H1 (cell line): ENCODE measurements at regions not wholly inside any gene's neighbourhood (a gene's known extent, or its start where the extent isn't known, plus 50 kb on each side); places are given as distances from the start of the nearest gene placed in this dataset.

Experiments used
- CTCF ChIA-PET: fragments of 300-600 bp; sonication (Branson Sonifier 250); formaldehyde crosslinking; loops from one replicate; lab custom pipeline; 2021; ENCODE audit not compliant: partially characterized antibody; lab: Charles Lee
- POLR2A ChIA-PET: fragments of 300-600 bp; sonication (Branson Sonifier 250); formaldehyde crosslinking; loops from one replicate; lab custom pipeline; 2021; ENCODE audit warnings: inconsistent platforms; ENCODE audit not compliant: partially characterized antibody; lab: Charles Lee
- DNase-seq, 2 experiments: peaks; one replicate each; pipeline versions ENCODE4 v3.0.0 to v3.0.0-alpha.2; 2010 to 2022; ENCODE audit warnings: low spot score in 2 of 2, low read depth in 1 of 2, mixed read lengths in 1 of 2
- FAIRE-seq: peaks from 2 replicates; lab custom pipeline; 2011; peaks lifted over from hg19 to GRCh38; lab: Jason Lieb, UNC
- H2AFZ ChIP-seq: 2 replicates; pipeline ENCODE4 v1.8.1; 2012; ENCODE audit warnings: low read length, inconsistent platforms
- H2AK5ac ChIP-seq: 2 replicates; pipeline ENCODE4 v1.6.1; 2013; ENCODE audit warnings: low read depth, low read length
- H2BK120ac ChIP-seq: replicated peaks from 2 replicates; pipeline ENCODE3; 2013; ENCODE audit warnings: low read depth, low read length, inconsistent platforms
- H2BK12ac ChIP-seq: 2 replicates; pipeline ENCODE4 v1.6.1; 2013; ENCODE audit warnings: low read depth, low read length
- H2BK15ac ChIP-seq: 2 replicates; pipeline ENCODE4 v1.6.1; 2013; ENCODE audit warnings: low read length
- H2BK20ac ChIP-seq: 2 replicates; pipeline ENCODE4 v1.6.1; 2013; ENCODE audit warnings: low read length
- H2BK5ac ChIP-seq: 2 replicates; pipeline ENCODE4 v1.6.1; 2013; ENCODE audit warnings: low read depth, low read length
- H3K14ac ChIP-seq: 2 replicates; pipeline ENCODE4 v1.6.1; 2013; ENCODE audit warnings: inconsistent platforms; ENCODE audit not compliant: insufficient read length
- H3K18ac ChIP-seq: 2 replicates; pipeline ENCODE4 v1.6.1; 2013; ENCODE audit warnings: low read length; ENCODE audit errors: extremely low read depth
- H3K23ac ChIP-seq: 2 replicates; pipeline ENCODE4 v1.6.1; 2013; ENCODE audit warnings: inconsistent platforms; ENCODE audit not compliant: insufficient read length
- H3K23me2 ChIP-seq: 2 replicates; pipeline ENCODE4 v1.6.1; 2013; ENCODE audit warnings: low read depth, low read length
- H3K27ac ChIP-seq: 2 replicates; pipeline ENCODE4 v1.6.1; 2011; ENCODE audit warnings: low read depth, low read length, inconsistent platforms
- H3K27me3 ChIP-seq, 4 experiments: replicated peaks in 1 of 4; 1 replicate in 1 of 4; 2 replicates in 3 of 4; pipeline versions ENCODE4 v1.6.1 to v1.8.1; 2011 to 2013; ENCODE audit warnings: low read length in 3 of 4, mild to moderate bottlenecking in 3 of 4, inconsistent platforms in 2 of 4, mixed read lengths in 2 of 4, moderate library complexity in 1 of 4; ENCODE audit not compliant: control insufficient read depth in 3 of 4, insufficient read depth in 3 of 4; ENCODE audit errors: extremely low read depth in 1 of 4
- H3K36me3 ChIP-seq, 4 experiments: 2 replicates each; pipeline versions ENCODE4 v1.6.1 to v1.8.1; 2011 to 2013; ENCODE audit warnings: mild to moderate bottlenecking in 4 of 4, low read length in 3 of 4, moderate library complexity in 2 of 4, control low read depth in 1 of 4, inconsistent platforms in 1 of 4; ENCODE audit not compliant: insufficient read depth in 4 of 4, control insufficient read depth in 2 of 4
- H3K4ac ChIP-seq: replicated peaks from 2 replicates; pipeline ENCODE3; 2013; ENCODE audit warnings: low read length, low read depth, mixed read lengths, inconsistent platforms; ENCODE audit not compliant: insufficient read length
- H3K4me1 ChIP-seq, 4 experiments: replicated peaks in 1 of 4; 1 replicate in 1 of 4; 2 replicates in 3 of 4; pipeline versions ENCODE4 v1.6.1 to v1.8.1; 2011 to 2013; ENCODE audit warnings: low read length in 3 of 4, inconsistent platforms in 2 of 4, mixed read lengths in 1 of 4; ENCODE audit not compliant: insufficient read depth in 4 of 4, control insufficient read depth in 3 of 4
- H3K4me2 ChIP-seq, 2 experiments: 2 replicates each; pipeline versions ENCODE4 v1.6.1 to v1.8.1; 2011 to 2013; ENCODE audit warnings: low read depth in 2 of 2, low read length in 2 of 2, control low read depth in 1 of 2, inconsistent platforms in 1 of 2, mild to moderate bottlenecking in 1 of 2; ENCODE audit not compliant: insufficient read depth in 1 of 2
- H3K4me3 ChIP-seq, 4 experiments: fragments of 200-600, 300-600 bp in 1 of 4; sonication (generic), shearing (Covaris generic), sonication (Bioruptor Twin) in 1 of 4; 2 replicates each; pipeline versions ENCODE4 v1.5.1 to v1.8.1; 2011 to 2016; ENCODE audit warnings: low read length in 4 of 4, low read depth in 3 of 4, control low read depth in 2 of 4, inconsistent platforms in 2 of 4, mild to moderate bottlenecking in 2 of 4, mixed read lengths in 1 of 4, moderate library complexity in 1 of 4; ENCODE audit not compliant: insufficient read depth in 2 of 4; ENCODE audit errors: extremely low read depth in 1 of 4
- H3K56ac ChIP-seq: replicated peaks from 2 replicates; pipeline ENCODE3; 2013; ENCODE audit warnings: low read depth, mild to moderate bottlenecking, mixed read lengths, low read length, inconsistent platforms; ENCODE audit not compliant: insufficient read length
- H3K79me1 ChIP-seq: 2 replicates; pipeline ENCODE4 v1.6.1; 2013; ENCODE audit warnings: low read depth, low read length, control low read depth
- H3K79me2 ChIP-seq, 2 experiments: 2 replicates each; pipeline versions ENCODE4 v1.6.1 to v1.8.1; 2012 to 2013; ENCODE audit warnings: low read length in 2 of 2, mild to moderate bottlenecking in 2 of 2, inconsistent platforms in 1 of 2; ENCODE audit not compliant: insufficient read depth in 2 of 2, control insufficient read depth in 1 of 2
- H3K9ac ChIP-seq, 4 experiments: replicated peaks in 1 of 4; 1 replicate in 1 of 4; 2 replicates in 3 of 4; pipeline versions ENCODE4 v1.6.1 to v1.8.1; 2011 to 2013; ENCODE audit warnings: low read depth in 3 of 4, low read length in 3 of 4, control low read depth in 2 of 4, mild to moderate bottlenecking in 2 of 4, moderate library complexity in 2 of 4, inconsistent platforms in 1 of 4; ENCODE audit errors: extremely low read depth in 1 of 4
- H3K9me3 ChIP-seq, 2 experiments: 2 replicates each; pipeline versions ENCODE4 v1.6.1 to v1.8.1; 2012 to 2013; ENCODE audit warnings: mild to moderate bottlenecking in 2 of 2, moderate library complexity in 2 of 2, control low read depth in 1 of 2, inconsistent platforms in 1 of 2, low read depth in 1 of 2, low read length in 1 of 2, mixed read lengths in 1 of 2; ENCODE audit not compliant: insufficient read depth in 2 of 2
- H4K20me1 ChIP-seq, 2 experiments: replicated peaks in 1 of 2; 2 replicates each; pipeline versions ENCODE3 to v1.8.1; 2011 to 2013; ENCODE audit warnings: inconsistent platforms in 2 of 2, low read length in 2 of 2, mild to moderate bottlenecking in 1 of 2; ENCODE audit not compliant: insufficient read depth in 2 of 2, control insufficient read depth in 1 of 2
- H4K5ac ChIP-seq: 2 replicates; pipeline ENCODE4 v1.6.1; 2013; ENCODE audit warnings: low read length, low read depth, mixed read lengths, inconsistent platforms; ENCODE audit not compliant: insufficient read length
- H4K8ac ChIP-seq: 2 replicates; pipeline ENCODE4 v1.8.0; 2013; ENCODE audit warnings: mild to moderate bottlenecking, moderate library complexity, low read length, inconsistent platforms; ENCODE audit not compliant: insufficient read depth; ENCODE audit errors: extremely low read depth
- H4K91ac ChIP-seq: replicated peaks from 2 replicates; pipeline ENCODE3; 2013; ENCODE audit warnings: low read length, mixed read lengths, inconsistent platforms; ENCODE audit not compliant: insufficient read length
- BACH1 ChIP-seq: IDR thresholded peaks from 2 replicates; pipeline ENCODE4 v1.6.1; 2012; ENCODE audit warnings: low read length, improper control_type of control experiment
- CBX8 ChIP-seq: fragments of 300-800, 300-1000 bp; sonication (generic); IDR thresholded peaks from 2 replicates; pipeline ENCODE4 v1.7.1; 2016; ENCODE audit warnings: low read depth, low read length, borderline replicate concordance
- CEBPB ChIP-seq: IDR thresholded peaks from 2 replicates; pipeline ENCODE4 v1.6.1; 2012; ENCODE audit warnings: low read depth, low read length
- CTBP2 ChIP-seq: IDR thresholded peaks from 2 replicates; pipeline ENCODE4 v1.7.0; 2011; ENCODE audit warnings: borderline replicate concordance, mild to moderate bottlenecking, moderate library complexity, mixed read lengths, low read length; ENCODE audit not compliant: insufficient read depth, insufficient read length
- PHF8 ChIP-seq: fragments of 200-600 bp; sonication (generic); conservative IDR thresholded peaks from 2 replicates; pipeline ENCODE4 v1.7.1; 2012; ENCODE audit warnings: low read depth, mild to moderate bottlenecking, inconsistent platforms, low read length, moderate library complexity
- POLR2A ChIP-seq, 2 experiments: IDR thresholded peaks; 1 replicate in 1 of 2; 2 replicates in 1 of 2; pipeline ENCODE4 v1.6.1; 2011; ENCODE audit warnings: low read depth in 2 of 2, low read length in 2 of 2, mild to moderate bottlenecking in 2 of 2; ENCODE audit errors: control extremely low read depth in 1 of 2
- RNF2 ChIP-seq: fragments of 200-900, 300-1000 bp; sonication (generic); IDR thresholded peaks from 2 replicates; pipeline ENCODE4 v1.7.1; 2016; ENCODE audit warnings: borderline replicate concordance, low read depth, mild to moderate bottlenecking, antibody characterized with exemption, low read length; ENCODE audit not compliant: poor library complexity, severe bottlenecking; ENCODE audit errors: missing control alignments
- SAP30 ChIP-seq: fragments of 300-600 bp; sonication (generic); IDR thresholded peaks from 2 replicates; pipeline ENCODE4 v1.7.1; 2012; ENCODE audit warnings: low read length, moderate library complexity, mild to moderate bottlenecking, inconsistent platforms; ENCODE audit not compliant: insufficient read depth, insufficient replicate concordance
- SP1 ChIP-seq: IDR thresholded peaks from 2 replicates; pipeline ENCODE4 v1.6.1; 2011; ENCODE audit warnings: low read depth, low read length
- SP2 ChIP-seq: IDR thresholded peaks from 2 replicates; pipeline ENCODE4 v1.6.1; 2012; ENCODE audit warnings: mild to moderate bottlenecking, low read length, inconsistent platforms
- SP4 ChIP-seq: IDR thresholded peaks from 2 replicates; pipeline ENCODE4 v1.6.1; 2012; ENCODE audit warnings: low read length, inconsistent platforms
- TAF7 ChIP-seq: optimal IDR thresholded peaks from 2 replicates; pipeline ENCODE3; 2011; ENCODE audit warnings: low read depth, mild to moderate bottlenecking, inconsistent platforms, low read length, moderate library complexity, borderline replicate concordance
- WGBS, 2 experiments: shearing (Covaris generic) in 1 of 2; methylation state at CpG; one replicate each; pipeline versions ENCODE4 v1.1.6 to v1.1.7; 2013 to 2015; ENCODE audit warnings: low lambda C conversion rate in 2 of 2, mixed read lengths in 2 of 2, inconsistent platforms in 1 of 2, low coverage in 1 of 2, missing lambda C conversion rate in 1 of 2; ENCODE audit not compliant: insufficient replicate concordance in 2 of 2, insufficient coverage in 1 of 2, insufficient read length in 1 of 2; ENCODE audit errors: extremely low coverage in 1 of 2, missing lambda C conversion rate in 1 of 2; 5-methylcytosine and 5-hydroxymethylcytosine counted together

DNA sequence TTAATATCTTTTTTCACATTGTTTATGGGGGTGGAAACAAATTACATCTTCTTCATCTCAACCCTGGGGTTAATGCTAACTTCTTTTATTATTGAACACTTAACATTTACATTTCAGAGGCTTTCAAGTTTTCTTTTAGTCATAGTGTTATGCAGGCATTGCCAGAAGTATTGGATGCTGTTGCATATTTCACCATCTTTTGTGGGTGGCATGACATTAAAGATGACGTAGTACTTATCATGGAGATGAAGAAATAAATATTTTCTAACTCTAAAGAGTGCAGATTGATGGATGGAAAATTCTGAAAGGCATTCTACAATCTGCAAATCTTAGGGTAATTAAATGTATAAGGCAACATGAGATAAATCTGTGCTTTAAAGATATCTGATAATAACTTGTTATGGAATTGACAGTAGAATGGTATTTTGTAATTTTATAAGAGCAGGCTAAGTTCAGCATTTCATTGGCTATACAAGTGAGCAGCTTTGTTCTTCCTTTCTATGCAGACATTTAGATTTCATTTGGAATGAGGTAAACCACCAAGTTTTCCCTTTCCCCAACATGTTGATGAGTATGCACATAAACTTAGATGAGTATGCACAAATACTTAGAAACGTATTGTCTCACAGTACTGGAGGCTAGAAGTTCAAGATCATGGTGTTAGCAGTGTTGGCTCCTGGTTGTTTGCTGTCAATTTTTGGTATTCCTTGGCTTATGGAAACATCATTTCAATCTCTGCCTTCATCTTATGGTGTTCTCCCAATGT is 924.4 kb downstream of the METTL15 start:
- Histone ChIP-seq H4K20me1 (no peaks in the 10 kb centered on the region), H3K4me2 (no peak overlapping the region), H2BK15ac (no peak overlapping the region), H3K4me1 (no peaks in the 10 kb centered on the region), H3K36me3 (no peaks in the 10 kb centered on the region; a peak in 1 of 8 replicates), H2BK20ac (no peak overlapping the region), H3K79me1 (no peaks in the 10 kb centered on the region), H2BK12ac (no peak overlapping the region), H3K9ac (no peak overlapping the region), H2BK120ac (no peak overlapping the region), H3K14ac (no peak overlapping the region), H3K9me3 (peaks cover 3 to 10% of the 10 kb centered on the region in 2 experiments; a peak in 3 of 4 replicates), H3K4ac (no peak overlapping the region), H3K4me3 (no peak overlapping the region), H3K27ac (no peak overlapping the region), H4K8ac (no peak overlapping the region), H3K79me2 (no peaks in the 10 kb centered on the region), H4K5ac (no peak overlapping the region), H4K91ac (no peak overlapping the region), H3K23me2 (no peaks in the 10 kb centered on the region), H3K18ac (no peak overlapping the region), H3K23ac (no peak overlapping the region), H2AFZ (no peak overlapping the region), H3K27me3 (no peaks in the 10 kb centered on the region), H3K56ac (no peak overlapping the region), H2AK5ac (no peak overlapping the region), H2BK5ac (no peak overlapping the region)
- ChIA-PET CTCF (interaction anchor here (1.1 kb wide), 1 partner anchor 12 kb away, joined by 3 read pairs; no protein-coding TSS in a partner anchor), POLR2A (no interaction called here)
- 89% methylated on average over 2 of the region's 2 CpGs; no CpG with 5 or more reads in 1 of the 2 experiments for WGBS, 2 experiments
- FAIRE-seq (no peak), DNase-seq (no peak)
- TF ChIP-seq SP2 (no peak), SP1 (no peak), SAP30 (no peak), CTBP2 (no peak), PHF8 (no peak), CEBPB (no peak), BACH1 (no peak), TAF7 (no peak), CBX8 (no peak), POLR2A (IDR thresholded peaks at IDR 0.05; ENCODE audit: control extremely low read depth in 1 of 2, low read depth in 2 of 2, low read length in 2 of 2) (no peak), SP4 (no peak), RNF2 (no peak)
